ENCODE measurements at regions not wholly inside any gene's neighbourhood (a gene's known extent, or its start where the extent isn't known, plus 50 kb on each side); places are given as distances from the start of the nearest gene placed in this dataset.

- DNase-seq = no peak
Observed at GRCh38 chr2:120520454-120520853, 174.5 kb downstream of the INHBB start.

GRCh38 chr2:120520929-120521912, 175.3 kb downstream of the INHBB start:
- no peak for DNase-seq

DNA sequence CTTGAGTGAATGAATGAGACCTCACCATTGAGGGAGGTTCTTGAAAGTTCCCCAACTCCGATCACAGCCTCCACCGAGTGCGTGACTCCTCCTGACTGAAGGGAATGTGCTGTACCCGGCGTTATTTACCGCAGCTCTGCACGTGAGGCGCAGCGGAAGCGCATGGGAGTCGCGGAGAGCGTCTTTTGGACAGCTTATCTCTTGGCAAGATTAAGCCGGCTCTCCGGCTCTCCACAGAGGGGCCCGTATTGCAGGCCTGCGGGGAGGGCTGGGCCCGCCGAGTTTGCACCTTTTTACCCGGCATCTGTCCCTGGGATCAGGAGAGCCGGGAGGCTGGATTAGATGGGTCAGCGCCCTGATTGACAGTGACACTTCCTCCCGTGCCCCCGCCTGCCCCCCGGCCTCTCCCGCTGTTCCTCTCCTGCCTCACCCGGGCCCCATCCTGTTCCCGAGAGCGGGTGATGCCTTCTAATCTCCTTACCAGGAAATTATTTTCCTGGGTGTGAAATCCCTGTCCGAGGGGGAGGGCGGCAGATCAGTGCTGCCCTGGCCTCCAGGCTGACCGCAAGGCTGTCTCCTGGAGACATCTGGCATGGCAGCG, 176.3 kb downstream of the INHBB start:
- DNase-seq = no peak

- no peak for DNase-seq
Observed at GRCh38 chr2:120523766-120524165, 177.8 kb downstream of the INHBB start.

- no peak for DNase-seq
Observed at GRCh38 chr2:120524174-120524573, 178.2 kb downstream of the INHBB start.

DNA sequence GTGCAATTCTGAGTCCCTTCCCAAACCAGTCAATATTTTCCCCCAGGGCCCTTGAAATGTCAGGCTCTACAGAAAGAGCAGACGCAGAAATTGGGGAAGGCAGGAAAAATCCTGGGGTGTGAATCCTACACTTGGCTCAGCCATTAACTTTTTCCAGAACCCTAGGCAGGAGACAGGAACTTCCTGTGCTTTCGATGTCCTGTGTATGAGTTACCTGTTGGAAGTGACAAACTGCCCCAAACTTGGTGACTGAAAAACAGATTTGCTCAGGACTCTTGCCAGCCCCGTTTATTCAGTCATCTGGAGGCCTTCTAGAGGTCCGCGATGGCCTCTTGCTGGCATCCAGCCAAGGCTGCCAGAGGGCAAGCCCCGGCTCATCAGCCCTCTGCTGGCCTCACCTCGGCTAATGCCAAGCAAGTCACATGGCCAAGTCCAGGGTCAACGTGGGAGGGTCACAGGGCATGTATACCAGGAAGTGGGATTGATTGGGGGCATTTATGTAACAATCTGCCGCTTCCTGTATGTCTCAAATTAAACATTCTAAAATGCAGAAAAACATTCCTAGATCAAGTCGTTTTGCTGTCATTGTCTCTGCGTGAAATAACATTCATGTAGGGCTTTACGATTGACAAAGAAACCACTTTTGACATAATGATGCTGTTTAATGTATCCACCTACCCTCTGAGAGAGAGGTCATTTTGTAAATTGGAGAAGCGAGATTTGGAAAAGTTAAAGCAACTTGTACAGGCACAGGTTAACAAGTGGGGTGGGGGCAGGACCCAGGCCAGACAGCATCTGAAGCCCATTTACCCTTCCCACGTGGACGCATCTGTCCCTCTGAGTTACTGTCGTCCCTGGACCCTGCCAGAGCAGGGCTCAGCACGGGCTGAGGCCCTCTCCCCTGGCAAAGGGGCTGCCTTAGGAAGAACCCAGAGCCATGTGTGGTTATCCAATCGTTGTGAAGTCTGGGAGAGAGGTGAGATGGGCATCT, 179.4 kb downstream of the INHBB start:
- no peak for DNase-seq

GRCh38 chr2:120526047-120526562, 180.2 kb downstream of the INHBB start:
- no peak for DNase-seq

- DNase-seq = no peak
Observed at GRCh38 chr2:120526997-120527945, 181.3 kb downstream of the INHBB start.

DNA sequence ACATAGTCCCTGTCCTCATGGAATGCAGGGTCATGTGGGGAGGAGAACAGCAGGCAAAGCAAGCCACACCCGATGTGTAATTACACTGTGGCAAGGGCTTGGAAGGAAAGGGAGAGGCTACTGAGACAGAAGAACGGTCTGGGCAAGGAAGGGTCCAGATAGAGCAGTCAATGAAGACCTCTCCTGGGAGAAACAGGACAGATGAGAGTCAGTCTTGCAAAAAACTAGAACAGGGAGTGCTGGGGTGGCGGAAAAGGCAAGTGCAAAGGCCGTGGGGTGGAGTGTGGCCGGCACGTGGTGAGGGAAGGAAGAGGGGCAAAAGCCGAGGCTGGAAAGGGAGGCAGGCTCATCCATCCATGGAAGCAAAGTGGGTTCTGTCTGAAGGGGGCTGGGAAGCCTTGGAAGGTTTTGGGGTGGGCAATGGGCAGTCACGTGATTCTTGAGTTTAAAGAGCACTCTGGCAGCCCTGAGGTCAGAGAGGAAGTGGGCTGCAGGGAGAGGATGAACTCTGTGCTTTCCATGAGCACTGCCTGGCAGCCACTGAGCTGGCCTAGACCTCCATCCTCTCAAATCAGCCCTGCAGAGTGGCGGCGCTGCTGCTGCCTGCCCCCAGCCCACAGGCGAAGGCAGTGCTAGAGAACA, 182.2 kb downstream of the INHBB start:
- no peak for DNase-seq

GRCh38 chr2:120528693-120529076, 182.7 kb downstream of the INHBB start:
- DNase-seq = no peak

- no peak for DNase-seq
Observed at GRCh38 chr2:120530781-120531180, 184.8 kb downstream of the INHBB start.

DNA sequence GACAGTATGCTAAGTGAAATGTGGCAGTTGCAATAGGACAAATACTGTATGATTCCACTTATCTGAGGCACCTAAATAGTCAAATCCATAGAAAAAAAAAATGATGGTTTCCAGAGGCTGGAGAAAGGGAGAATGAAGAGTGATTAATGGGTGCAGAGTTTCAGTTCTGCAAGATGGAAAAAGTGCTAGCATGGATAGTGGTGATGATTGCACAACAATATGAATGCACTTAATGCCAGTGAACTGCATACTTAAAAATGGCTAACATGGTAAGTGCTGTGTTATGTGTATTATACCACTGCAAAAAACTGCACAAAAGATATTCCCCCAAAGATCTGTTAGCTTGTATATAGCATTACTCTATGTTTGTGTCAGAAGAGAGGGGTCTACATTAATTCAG, 185.4 kb downstream of the INHBB start:
- no peak for DNase-seq

DNA sequence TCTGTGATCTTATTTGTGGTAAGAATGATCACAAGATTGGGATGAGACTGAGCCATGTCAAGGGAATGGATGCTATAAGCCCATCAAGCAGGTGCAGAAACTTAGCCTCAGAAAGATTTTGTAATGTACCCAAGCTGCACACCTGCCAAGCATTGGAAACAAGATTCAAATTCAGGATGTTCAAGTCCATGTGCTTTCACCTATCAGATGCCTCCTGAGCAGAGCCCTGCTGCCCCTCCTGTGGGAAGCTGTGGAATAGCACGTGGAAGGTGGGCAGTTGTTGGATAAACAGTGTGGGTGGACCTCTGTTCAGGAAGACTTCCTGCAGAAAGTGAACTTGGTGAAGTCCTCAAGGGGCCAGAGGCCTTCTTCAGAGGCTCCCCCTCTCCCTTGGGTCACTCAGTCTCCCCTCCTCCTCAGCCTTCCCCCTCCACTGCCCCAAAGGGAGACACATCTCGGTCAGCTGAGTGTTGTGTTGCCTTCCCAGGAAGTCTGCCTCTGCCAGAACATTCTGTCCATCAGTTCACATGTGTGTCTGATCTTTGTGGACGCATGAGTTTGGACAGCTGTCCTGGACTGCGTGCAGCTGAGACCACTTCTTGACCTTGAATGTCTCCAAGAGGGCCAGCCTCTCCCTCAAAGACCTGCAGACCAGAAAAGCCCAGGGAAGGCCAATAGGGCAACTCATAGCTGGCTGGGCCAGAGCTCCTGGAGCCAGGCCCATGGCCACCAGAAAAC, 186.1 kb downstream of the INHBB start:
- DNase-seq = no peak

DNA sequence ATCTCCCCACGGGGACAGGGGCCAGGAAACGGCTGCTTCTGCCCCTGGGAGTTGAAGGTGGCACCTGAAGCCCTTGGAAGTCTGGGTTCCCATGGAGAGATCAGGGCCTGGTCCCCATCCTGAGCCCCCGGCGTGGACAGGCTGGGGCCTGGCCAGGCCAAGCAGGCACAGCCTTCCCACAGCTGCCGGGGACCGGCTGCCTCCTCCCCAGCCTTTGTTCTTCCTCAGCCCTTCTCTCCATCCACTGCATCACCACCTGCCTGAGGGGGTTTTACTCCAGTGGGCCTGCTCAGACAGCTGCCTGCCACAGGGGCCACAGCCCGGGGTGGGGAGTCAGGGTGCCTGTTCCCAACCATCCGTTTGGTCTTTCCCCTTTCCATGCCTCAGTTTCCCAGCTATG, 187.7 kb downstream of the INHBB start:
- no peak for DNase-seq

GRCh38 chr2:120534457-120534856, 188.5 kb downstream of the INHBB start:
- DNase-seq = no peak

DNA sequence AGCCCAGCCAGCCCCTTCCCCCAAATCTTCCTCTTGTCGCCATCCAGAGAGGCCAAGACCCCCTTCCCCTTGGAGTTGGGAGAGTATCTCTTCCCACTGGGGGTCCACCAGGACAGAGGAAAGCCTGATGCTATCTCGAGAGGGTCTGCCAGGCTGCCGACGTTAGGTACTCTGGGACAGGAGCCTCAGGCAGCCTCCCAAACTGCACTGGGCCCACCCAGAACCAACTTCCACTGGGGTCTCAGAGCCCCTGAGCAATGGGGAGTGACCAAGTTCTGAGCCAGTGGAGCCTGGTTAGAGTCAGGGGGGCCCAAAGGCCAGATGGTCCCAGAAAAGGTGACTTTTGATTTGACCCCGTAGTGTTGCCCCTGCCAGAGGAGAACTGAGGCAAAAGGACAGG, 189.1 kb downstream of the INHBB start:
- DNase-seq = no peak

- no peak for DNase-seq
Observed at GRCh38 chr2:120536141-120536540, 190.2 kb downstream of the INHBB start.

DNA sequence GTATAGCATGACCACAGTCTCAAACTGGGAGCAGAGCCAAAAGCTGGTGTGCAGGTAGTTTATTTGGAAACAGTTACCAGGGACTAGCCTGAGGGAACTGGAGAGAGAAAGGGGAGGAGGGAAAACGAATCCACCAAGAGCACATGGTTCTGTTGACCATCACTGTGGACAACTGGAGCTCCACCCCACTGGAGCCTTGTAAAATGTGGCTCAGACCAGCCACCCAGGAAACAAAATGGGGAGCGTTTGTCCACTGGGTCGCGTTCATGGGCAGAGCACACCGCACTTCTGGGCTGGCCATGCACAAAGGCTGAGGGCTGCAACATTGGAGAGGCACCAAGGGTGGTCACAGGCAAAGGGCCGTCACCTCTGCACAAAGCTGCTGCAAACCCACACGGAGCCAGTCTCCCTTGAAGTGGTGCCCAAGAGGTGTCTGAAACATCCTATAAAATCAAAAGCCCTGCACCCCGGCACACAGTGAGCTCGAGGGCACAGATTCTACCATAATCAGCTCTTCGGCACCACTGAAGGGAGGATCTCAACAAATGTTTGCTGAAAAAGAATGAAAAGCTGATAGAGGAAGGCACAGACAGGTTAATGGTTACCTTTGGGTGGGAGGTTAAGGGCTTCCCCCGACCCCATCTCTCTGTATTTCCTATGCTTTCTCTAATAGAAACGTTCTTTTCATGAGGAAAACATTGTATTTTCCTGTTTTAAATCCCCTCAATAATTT, 192.9 kb downstream of the INHBB start:
- no peak for DNase-seq

DNA sequence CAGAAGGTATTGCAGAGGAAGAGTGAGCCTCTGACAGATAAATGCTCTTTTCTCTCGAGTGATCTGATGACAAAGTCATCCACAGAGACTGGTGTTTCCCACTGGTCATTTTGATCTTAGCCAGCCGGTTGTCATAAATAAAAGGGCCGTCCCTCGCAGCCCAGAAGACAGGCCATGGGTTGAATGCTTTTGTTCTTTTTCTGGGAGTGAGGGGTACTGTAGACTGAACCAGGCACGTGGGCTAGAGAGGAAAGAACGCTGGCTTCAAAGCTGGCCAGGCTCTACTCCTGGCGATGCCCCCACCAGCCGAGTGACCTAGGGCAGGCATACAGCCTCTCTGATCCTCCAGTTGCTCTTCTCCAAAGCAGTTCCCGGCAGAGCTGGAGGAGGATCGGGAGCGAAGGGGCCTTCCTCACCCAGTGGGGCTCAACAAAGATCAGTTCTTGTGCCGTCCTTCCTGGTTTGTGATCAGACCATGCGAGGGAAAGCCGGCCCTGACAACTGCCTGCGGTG, 193.5 kb downstream of the INHBB start:
- no peak for DNase-seq

Measured in stimulated activated naive CD4-positive, alpha-beta T cell treated with Interleukin-2 at 50 U/mL for 16 hours (primary cell).